ENCODE measurements at regions not wholly inside any gene's neighbourhood (a gene's known extent, or its start where the extent isn't known, plus 50 kb on each side); places are given as distances from the start of the nearest gene placed in this dataset.

GRCh38 chr3:153910387-153910786, 210.8 kb upstream of the ARHGEF26 start:
- 83 to 85% methylated on average over 1 of the region's 1 CpG for WGBS, 2 donors
- intact Hi-C loops (cut with DNase I; ENCODE audit: low total_unique reads), result no loop called here
- no peak overlapping the region for H3K4me3 ChIP-seq
- TF ChIP-seq CTCF (IDR thresholded peaks at IDR 0.05), result no peak
- TF ChIP-seq POLR2A (IDR thresholded peaks at IDR 0.05), result no peak
- H3K9me3 ChIP-seq, result no peaks in the 10 kb centered on the region
- no peaks in the 10 kb centered on the region for H3K36me3 ChIP-seq (ENCODE audit: low read depth, missing control alignments)
- H3K4me1 ChIP-seq, result peaks cover 3% of the 10 kb centered on the region
- no peak overlapping the region for H3K27ac ChIP-seq
- H3K27me3 ChIP-seq, result no peaks in the 10 kb centered on the region
- DNase-seq, result no peak

GRCh38 chr3:153911116-153911515, 210.1 kb upstream of the ARHGEF26 start:
- Histone ChIP-seq H3K4me1 (peaks cover 3% of the 10 kb centered on the region), H3K4me3 (no peak overlapping the region), H3K36me3 (ENCODE audit: low read depth, missing control alignments) (no peaks in the 10 kb centered on the region), H3K27me3 (no peaks in the 10 kb centered on the region), H3K9me3 (no peaks in the 10 kb centered on the region), H3K27ac (no peak overlapping the region)
- intact Hi-C loops (cut with DNase I; ENCODE audit: low total_unique reads), result no loop called here
- TF ChIP-seq POLR2A (IDR thresholded peaks at IDR 0.05), result no peak
- no peak for DNase-seq
- 83 to 88% methylated on average over 2 of the region's 2 CpGs for WGBS, 2 donors

- Histone ChIP-seq H3K27me3 (no peaks in the 10 kb centered on the region), H3K4me1 (no peaks in the 10 kb centered on the region), H3K4me3 (no peak overlapping the region), H3K9me3 (no peaks in the 10 kb centered on the region), H3K36me3 (ENCODE audit: low read depth, missing control alignments) (no peaks in the 10 kb centered on the region), H3K27ac (peak overlapping the region in 1 of 2 donors; percentile 11)
- TF ChIP-seq CTCF (IDR thresholded peaks at IDR 0.05), result no peak
- intact Hi-C loops (cut with DNase I; ENCODE audit: low total_unique reads), result no loop called here
- no peak for DNase-seq
- 43 to 51% methylated on average over 1 of the region's 1 CpG for WGBS, 2 donors
Observed at GRCh38 chr3:153919773-153920172, 201.4 kb upstream of the ARHGEF26 start.

- H3K9me3 ChIP-seq, result no peaks in the 10 kb centered on the region
- H3K27me3 ChIP-seq, result no peaks in the 10 kb centered on the region
- H3K36me3 ChIP-seq (ENCODE audit: low read depth, missing control alignments), result no peaks in the 10 kb centered on the region
- intact Hi-C loops (cut with DNase I; ENCODE audit: low total_unique reads), result no loop called here
- no peak overlapping the region for H3K27ac ChIP-seq
- DNase-seq, result no peak
- no peak for TF ChIP-seq CTCF (IDR thresholded peaks at IDR 0.05)
- TF ChIP-seq POLR2A (IDR thresholded peaks at IDR 0.05), result no peak
- H3K4me1 ChIP-seq, result peaks cover 4% of the 10 kb centered on the region
- H3K4me3 ChIP-seq, result no peak overlapping the region
Observed at GRCh38 chr3:153921826-153922225, 199.4 kb upstream of the ARHGEF26 start.

GRCh38 chr3:153925841-153926514, 195.2 kb upstream of the ARHGEF26 start:
- Histone ChIP-seq H3K27ac (no peak overlapping the region), H3K27me3 (no peaks in the 10 kb centered on the region), H3K4me3 (no peak overlapping the region), H3K36me3 (ENCODE audit: low read depth, missing control alignments) (no peaks in the 10 kb centered on the region), H3K9me3 (no peaks in the 10 kb centered on the region), H3K4me1 (peaks cover 4% of the 10 kb centered on the region)
- DNase-seq, result no peak
- WGBS, 2 donors, result 92 to 95% methylated on average over 2 of the region's 2 CpGs
- TF ChIP-seq CTCF (IDR thresholded peaks at IDR 0.05) (no peak), POLR2A (IDR thresholded peaks at IDR 0.05) (no peak)
- intact Hi-C loops (cut with DNase I; ENCODE audit: low total_unique reads), result no loop called here

All from testis (tissue), 2 donors.